HG03196 (cell line): ENCODE measurements at regions not wholly inside any gene's neighbourhood (a gene's known extent, or its start where the extent isn't known, plus 50 kb on each side); places are given as distances from the start of the nearest gene placed in this dataset.
"Not testable (repeated sequence)": the region's sequence is repeated elsewhere in the genome, so short reads cannot be mapped to it uniquely, and the experiment has no call there.

Experiments
- ATAC-seq: cut with Tn5 transposase; IDR thresholded peaks from one replicate; pipeline ENCODE4 v1.9.1; 2021; ENCODE audit not compliant: unreplicated experiment

- no peak for ATAC-seq
Observed at GRCh38 chr21:33974513-33975468, 59.2 kb upstream of the ATP5PO start.

- ATAC-seq, result no peak
Observed at GRCh38 chr21:33973268-33973667, 57.7 kb upstream of the ATP5PO start.

- no peak for ATAC-seq
Observed at GRCh38 chr21:33972539-33972938, 56.9 kb upstream of the ATP5PO start.

GRCh38 chr21:33971492-33972013 lies 55.9 kb upstream of the ATP5PO start:
- ATAC-seq, result no peak

GRCh38 chr21:33969581-33969980 lies 54.0 kb upstream of the ATP5PO start:
- no peak for ATAC-seq

GRCh38 chr21:33968995-33969348 lies 53.4 kb upstream of the ATP5PO start:
- ATAC-seq, result no peak

GRCh38 chr21:33968080-33968994 lies 52.7 kb upstream of the ATP5PO start:
- ATAC-seq, result no peak

- no peak for ATAC-seq
Observed at GRCh38 chr21:33967086-33967571, 51.5 kb upstream of the ATP5PO start.

- no peak for ATAC-seq
Observed at GRCh38 chr21:33966324-33966949, 50.8 kb upstream of the ATP5PO start.

GRCh38 chr21:33965662-33966061 lies 50.1 kb upstream of the ATP5PO start:
- not testable (repeated sequence) for ATAC-seq
